WTC11 (cell line): ENCODE measurements at regions not wholly inside any gene's neighbourhood (a gene's known extent, or its start where the extent isn't known, plus 50 kb on each side); places are given as distances from the start of the nearest gene placed in this dataset.

Source experiments
- CBFB ChIP-seq: sonication (generic); formaldehyde crosslinking; IDR thresholded peaks from 2 replicates; pipeline ENCODE4 v1.8.1; 2022; ENCODE audit warnings: mild to moderate bottlenecking, low read depth, missing genetic modification reagents
- CTCF ChIP-seq: fragments of 200-600 bp; IDR thresholded peaks from 2 replicates; pipeline ENCODE4 v1.8.0; 2022; ENCODE audit warnings: antibody characterized with exemption
- ELF4 ChIP-seq: sonication (generic); formaldehyde crosslinking; IDR thresholded peaks from 2 replicates; pipeline ENCODE4 v1.8.1; 2022; ENCODE audit warnings: low read depth, mild to moderate bottlenecking, moderate library complexity, missing genetic modification reagents
- ESRRA ChIP-seq: sonication (generic); formaldehyde crosslinking; IDR thresholded peaks from 2 replicates; pipeline ENCODE4 v1.8.1; 2022; ENCODE audit warnings: mild to moderate bottlenecking, missing genetic modification reagents, borderline replicate concordance
- ETV6 ChIP-seq: sonication (generic); formaldehyde crosslinking; IDR thresholded peaks from 2 replicates; pipeline ENCODE4 v1.8.1; 2022; ENCODE audit warnings: mild to moderate bottlenecking, missing genetic modification reagents
- FOXJ3 ChIP-seq: sonication (generic); formaldehyde crosslinking; IDR thresholded peaks from 2 replicates; pipeline ENCODE4 v1.9.0; 2021; ENCODE audit warnings: missing genetic modification reagents, mild to moderate bottlenecking, borderline replicate concordance
- IRF2 ChIP-seq: sonication (generic); formaldehyde crosslinking; IDR thresholded peaks from 2 replicates; pipeline ENCODE4 v1.8.0; 2022; ENCODE audit warnings: low read depth, missing genetic modification reagents, borderline replicate concordance
- JUN ChIP-seq: sonication (generic); formaldehyde crosslinking; IDR thresholded peaks from 2 replicates; pipeline ENCODE4 v1.8.0; 2023; ENCODE audit warnings: mild to moderate bottlenecking, missing genetic modification reagents
- SP1 ChIP-seq: sonication (generic); formaldehyde crosslinking; conservative IDR thresholded peaks from 2 replicates; pipeline ENCODE4 v1.8.1; 2022; ENCODE audit warnings: missing genetic modification reagents
- TCF7 ChIP-seq: sonication (generic); formaldehyde crosslinking; IDR thresholded peaks from 2 replicates; pipeline ENCODE4 v1.8.0; 2022; ENCODE audit warnings: mild to moderate bottlenecking, low read depth, missing genetic modification reagents, moderate library complexity
- USF2 ChIP-seq: sonication (generic); formaldehyde crosslinking; IDR thresholded peaks from 2 replicates; pipeline ENCODE4 v1.8.1; 2023; ENCODE audit warnings: mild to moderate bottlenecking, missing genetic modification reagents, moderate library complexity
- ZBTB21 ChIP-seq: sonication (generic); formaldehyde crosslinking; IDR thresholded peaks from 2 replicates; pipeline ENCODE4 v1.8.1; 2023; ENCODE audit warnings: mild to moderate bottlenecking, missing genetic modification reagents, borderline replicate concordance

GRCh38 chr12:105595440-105595839 is 264.9 kb downstream of the C12orf75 start:
- TF ChIP-seq ZBTB21, result no peak
- no peak for TF ChIP-seq CTCF
- no peak for TF ChIP-seq SP1 (CRISPR knock-in tag)
- no peak for TF ChIP-seq ELF4 (CRISPR knock-in tag)
- TF ChIP-seq FOXJ3 (CRISPR knock-in tag), result no peak
- TF ChIP-seq JUN (CRISPR knock-in tag), result no peak
- TF ChIP-seq TCF7, result no peak
- no peak for TF ChIP-seq ETV6 (CRISPR knock-in tag)
- no peak for TF ChIP-seq IRF2 (CRISPR knock-in tag)
- no peak for TF ChIP-seq CBFB (CRISPR knock-in tag)
- no peak for TF ChIP-seq ESRRA (CRISPR knock-in tag)
- no peak for TF ChIP-seq USF2 (CRISPR knock-in tag)
